ENCODE measurements at regions not wholly inside any gene's neighbourhood (a gene's known extent, or its start where the extent isn't known, plus 50 kb on each side); places are given as distances from the start of the nearest gene placed in this dataset.
A peak's percentile ranks its signal among the peaks of the same experiment; 100 is the strongest.

DNA sequence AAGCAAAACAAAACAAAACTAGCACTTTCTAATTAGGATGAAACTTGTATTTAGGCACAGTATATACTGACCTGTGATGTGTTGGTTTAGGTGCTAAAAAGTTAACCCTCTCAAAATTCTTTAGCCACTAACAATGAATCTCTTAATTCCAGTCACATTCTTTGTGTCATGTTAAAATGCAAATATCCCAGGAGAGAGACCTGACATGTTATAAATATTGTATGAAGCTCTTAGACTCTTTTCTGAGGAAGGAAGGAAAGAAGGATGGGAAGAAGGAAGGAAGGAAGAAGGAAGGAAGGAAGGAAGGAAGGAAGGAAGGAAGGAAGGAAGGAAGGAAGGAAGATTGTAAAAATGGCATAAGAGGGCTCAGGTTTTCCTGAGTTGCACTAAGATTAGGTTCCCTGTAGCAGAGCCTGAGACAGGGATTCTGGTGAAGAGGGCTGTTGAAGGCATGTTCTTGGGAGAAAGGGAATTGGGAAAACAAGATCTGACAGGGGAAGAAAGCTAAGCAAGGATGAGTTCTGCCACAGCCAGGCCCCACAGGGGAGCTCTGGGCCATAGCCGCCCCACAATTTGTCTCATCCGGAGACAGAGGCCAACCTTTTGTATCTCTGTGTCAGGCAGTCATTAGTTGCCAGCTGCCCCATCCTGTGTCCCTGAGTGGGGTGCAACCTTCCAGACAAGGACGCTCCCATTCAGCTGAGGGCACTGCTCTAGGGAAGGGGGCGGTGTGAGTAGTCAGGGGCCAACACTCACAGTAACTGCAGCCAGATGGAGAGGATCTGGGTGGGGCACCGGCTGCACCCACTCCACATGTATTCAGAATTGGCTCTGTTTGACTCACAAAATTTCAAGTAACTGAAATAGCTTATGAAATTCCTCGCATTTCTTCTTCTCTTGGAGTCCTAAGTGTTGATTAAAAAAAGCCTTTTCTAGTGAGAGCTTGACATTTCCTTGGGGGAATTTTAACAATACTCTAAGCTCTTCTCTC lies 189.3 kb upstream of the ARG1 start:
- no peak for DNase-seq

DNA sequence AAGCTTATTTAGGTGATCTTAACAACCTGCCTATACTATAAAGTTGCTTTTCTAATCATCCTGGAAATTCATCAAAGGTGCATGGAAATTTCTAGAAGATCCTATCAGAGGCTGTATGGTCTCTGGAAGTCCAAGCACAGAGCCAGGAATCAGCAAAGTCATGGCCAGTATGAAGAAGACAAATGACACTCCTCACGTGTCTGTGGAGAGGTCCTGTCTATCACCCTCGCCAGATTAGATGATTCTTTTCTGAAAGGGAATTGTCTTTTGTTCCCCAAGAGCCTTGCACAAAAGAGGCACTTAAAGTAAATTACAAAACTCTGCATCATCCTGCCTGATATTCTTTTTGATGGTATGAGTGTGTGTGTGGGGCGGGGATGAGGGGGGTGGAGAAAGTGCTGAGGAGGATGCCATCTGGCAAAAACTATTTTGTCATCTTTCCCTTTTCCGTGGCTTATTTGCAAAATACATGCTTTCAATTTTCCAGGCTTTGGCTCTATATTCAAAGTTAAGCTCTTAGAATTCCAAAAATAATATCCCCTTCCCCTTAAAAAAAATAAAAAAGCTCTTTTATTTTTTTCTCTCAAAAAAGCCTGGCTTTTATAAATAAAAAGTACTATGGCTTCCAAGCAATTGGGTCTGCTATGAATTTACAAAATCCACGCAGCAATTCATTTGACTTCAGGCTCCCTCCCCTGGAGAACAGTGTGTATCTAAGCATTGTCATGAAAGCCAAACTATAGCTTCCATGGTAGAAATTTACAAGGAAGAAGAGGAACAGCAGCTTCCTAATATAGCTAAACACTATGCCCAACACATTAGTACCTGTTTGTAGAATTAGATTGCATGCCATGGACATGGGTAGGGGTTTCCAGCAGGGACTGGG lies 185.2 kb upstream of the ARG1 start:
- DNase-seq = no peak

DNA sequence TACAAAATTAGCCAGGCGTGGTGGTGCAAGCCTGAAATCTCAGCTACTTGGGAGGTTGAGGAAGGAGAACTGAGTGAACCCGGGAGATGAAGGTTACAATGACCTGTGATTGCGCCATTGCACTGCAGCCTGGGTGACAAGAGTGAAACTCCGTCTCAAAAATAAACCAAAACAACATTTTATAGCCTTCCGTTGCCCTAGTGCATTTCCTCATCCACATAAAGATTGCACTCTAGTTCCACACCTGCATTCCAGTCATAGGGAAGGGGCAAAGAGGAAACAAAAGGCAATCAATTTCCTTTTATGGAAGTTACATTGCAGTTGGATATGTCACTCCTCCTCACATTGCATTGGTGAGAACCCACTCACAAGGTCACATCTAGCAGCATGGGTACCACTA lies 182.7 kb upstream of the ARG1 start:
- no peak for DNase-seq

DNA sequence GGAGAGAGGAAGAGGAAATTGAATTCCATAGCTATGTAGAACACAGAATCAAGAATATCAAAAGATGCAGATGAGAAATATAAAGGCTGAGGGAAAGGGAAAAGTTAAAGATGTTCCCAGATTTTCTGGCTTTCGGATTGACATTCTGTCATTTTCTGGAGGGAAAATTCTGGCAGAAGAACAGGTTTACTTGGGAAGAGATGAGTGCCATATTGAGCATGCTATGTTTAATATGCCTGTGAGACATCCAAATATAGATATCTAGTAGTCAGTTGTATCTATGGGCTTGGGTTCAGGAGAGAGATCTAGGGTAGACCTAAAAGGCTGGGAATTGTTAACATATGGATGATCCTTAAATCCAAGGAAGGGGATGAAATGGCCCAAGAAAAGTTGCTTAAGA lies 181.9 kb upstream of the ARG1 start:
- no peak for DNase-seq

DNA sequence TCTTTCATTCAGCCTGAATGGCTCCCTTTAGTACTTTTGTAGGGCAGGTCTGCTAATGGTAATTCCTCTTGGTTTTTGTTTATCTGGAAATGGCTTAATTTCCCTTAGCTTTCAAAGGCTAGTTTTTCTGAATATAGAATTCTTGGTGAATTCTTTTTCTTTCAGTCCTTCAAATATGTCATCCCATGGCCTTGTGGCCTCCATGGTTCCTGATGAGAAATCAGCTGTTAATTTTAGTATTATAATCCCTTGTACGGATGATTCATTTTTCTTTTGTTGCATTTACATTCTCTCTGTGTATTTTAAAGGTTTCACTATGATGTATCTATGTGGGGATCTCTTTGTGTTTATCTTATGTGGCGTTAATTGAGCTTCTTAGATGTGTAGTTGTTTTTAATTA lies 179.6 kb upstream of the ARG1 start:
- DNase-seq = no peak

DNA sequence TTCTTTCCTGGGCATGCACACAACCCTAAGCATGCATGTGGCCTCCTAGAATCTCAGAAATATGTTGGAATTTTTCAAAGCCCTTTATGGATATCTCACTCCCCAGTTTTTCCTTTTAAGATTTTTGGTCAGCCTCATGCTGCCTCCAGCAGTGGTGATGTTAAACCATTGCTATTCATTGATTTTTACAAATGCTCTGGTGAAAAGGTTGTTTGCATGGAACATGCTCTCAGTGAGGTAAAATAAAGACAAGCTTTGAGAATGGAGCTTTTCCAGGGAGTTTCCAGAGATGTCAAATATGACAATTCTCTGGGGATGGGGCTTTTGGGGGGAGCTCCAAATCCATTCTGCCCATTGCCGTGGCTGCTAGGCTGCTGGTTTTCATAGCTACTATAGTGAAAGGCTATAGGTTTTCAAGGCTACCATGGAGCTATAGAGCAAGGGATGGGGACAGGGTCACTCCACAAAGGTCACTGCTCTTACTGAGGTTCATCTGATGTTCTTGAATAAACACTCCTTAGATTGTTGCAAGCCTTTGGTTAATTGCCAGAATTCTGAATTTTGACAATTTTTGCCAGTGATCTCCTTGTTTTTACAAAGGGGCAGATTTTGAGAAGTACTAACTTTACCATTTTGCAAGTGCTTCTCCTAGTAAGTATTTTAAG lies 178.1 kb upstream of the ARG1 start:
- DNase-seq = no peak

DNA sequence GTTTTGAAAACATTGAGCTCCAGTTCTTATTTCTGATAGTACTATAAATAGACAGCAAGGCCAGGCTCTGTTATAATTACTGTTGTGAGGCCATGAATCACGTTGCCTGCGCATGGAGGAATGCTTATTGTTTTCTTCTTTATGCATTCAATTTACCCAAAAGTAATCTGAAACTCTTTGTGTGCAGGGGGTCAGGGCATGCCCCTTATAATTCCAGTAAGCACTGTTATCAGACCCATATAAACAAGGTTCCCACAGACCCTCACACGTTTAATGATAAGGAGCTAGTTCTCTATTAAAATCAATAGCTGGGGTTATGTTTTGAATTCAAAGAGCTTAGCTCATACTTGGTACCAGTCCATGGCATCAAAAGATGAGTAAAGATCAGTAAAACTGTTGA lies 174.8 kb upstream of the ARG1 start:
- no peak for DNase-seq

DNA sequence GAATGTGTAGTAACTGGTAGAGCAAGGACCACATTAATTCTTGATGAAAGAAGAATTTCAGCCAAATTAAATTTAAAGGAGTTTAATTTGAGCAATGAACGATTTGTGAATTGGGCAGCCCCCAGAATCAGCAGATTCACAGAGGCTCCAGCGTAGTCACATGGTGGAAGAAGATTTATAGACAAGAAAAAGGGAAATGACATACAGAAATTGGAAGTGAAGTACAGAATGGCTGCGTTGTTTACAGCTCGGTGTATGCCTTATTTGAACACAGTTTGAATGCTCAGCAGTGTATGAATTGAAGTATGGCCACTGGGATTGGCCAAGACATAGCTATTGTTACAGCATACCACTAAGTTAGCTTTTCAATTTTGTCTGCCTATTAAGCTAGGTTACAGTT lies 173.6 kb upstream of the ARG1 start:
- no peak for DNase-seq

DNA sequence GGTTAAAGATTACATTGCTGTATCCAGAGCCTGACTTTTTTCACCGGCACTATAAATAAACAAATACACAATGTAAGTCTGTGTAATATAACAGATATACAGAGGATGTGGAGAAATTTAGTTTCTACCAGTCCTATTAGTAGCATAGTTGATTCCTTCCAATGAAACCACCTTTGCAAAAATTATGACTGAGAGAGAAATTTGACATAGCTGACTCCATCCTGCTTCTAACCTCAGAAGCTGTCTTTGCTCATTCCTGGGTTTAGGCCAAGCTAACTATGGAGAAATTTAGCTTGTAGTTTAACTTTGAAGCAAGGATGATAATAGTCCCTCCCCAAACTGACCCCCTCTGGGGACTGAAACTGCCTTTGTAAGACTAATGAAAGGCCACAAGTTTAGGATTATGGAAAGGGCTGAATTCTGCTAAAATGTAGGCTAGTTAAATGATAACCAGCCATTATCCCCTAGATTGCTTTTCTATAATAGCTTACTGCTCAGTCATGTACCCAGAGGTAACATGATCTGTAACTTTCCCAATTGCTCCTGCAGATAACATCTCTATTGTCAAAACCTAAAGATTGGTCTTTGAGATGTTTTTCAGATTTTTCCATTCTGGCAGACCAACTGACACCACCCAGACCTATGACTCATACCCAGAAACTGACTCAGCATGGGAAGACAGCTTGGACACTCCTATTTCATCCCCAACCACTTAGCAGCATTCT lies 172.8 kb upstream of the ARG1 start:
- DNase-seq = no peak

DNA sequence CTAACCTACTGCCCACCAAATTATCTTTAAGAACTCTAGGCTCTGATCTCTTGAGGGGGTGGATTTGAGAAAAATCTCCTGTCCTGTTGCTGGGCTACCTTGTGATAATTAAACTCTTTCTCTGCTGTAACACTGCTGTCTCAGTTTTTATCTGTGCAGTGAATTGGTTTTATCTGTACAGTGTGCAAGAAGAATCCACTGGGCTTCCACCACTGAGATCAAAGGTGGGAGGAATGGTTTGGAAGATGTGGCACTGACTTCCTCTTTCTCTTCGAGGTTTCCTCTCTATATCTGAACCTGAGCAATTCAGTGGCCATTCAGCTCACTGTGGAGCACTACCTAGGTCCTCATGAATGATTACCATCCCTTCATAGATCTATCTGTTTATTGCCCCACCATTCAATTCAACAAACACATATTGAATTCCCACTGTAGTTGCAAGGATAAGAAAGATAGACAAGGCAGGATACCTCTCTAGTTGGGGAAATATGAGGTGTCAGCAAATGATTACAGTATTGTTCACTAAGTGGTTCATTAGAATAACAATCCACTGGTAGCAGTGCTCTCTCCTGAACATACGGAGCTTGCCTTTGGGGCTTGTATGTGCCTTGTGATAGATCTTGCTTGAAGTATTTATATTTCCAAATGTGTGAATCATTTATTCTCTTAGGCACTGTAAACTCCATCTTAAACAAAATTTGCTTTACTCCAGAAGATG lies 172.1 kb upstream of the ARG1 start:
- no peak for DNase-seq

DNA sequence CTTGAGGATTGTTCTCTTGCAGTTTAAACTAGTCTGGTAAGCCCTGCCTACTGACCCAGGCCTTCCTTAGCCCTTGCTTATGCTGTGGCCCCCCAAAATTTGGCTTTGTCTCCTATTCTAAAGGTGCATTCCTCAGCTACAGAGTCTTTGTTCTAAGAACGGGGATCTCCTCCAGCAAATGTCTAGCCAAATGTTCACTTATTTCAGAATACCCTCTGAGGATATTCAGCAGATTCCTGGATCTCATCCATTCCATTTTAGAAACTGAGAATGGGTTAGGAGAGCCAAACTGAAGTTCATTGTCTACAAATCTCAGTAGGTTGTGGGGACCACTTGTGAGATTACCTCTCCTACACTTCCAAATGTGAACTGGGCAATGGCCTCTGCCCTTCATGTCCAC lies 164.2 kb upstream of the ARG1 start:
- DNase-seq = peak; percentile 8

DNA sequence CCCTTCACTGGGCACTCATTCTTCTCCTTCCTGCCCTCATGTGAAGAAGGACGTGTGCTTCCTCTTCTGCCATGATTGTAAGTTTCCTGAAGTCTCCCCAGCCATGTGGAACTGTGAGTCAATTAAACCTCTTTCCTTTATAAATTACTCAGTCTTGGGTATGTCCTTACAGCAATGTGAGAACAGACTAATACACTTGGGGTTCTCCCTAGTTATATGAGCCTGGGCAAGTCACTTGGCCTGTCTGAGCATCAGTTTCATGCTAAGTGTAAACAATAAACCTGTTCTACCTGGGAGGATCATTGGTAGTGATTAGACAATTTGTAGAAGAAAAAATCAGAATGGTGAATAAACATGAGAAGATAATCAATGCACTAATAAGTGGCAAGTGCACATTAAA lies 162.2 kb upstream of the ARG1 start:
- no peak for DNase-seq

DNA sequence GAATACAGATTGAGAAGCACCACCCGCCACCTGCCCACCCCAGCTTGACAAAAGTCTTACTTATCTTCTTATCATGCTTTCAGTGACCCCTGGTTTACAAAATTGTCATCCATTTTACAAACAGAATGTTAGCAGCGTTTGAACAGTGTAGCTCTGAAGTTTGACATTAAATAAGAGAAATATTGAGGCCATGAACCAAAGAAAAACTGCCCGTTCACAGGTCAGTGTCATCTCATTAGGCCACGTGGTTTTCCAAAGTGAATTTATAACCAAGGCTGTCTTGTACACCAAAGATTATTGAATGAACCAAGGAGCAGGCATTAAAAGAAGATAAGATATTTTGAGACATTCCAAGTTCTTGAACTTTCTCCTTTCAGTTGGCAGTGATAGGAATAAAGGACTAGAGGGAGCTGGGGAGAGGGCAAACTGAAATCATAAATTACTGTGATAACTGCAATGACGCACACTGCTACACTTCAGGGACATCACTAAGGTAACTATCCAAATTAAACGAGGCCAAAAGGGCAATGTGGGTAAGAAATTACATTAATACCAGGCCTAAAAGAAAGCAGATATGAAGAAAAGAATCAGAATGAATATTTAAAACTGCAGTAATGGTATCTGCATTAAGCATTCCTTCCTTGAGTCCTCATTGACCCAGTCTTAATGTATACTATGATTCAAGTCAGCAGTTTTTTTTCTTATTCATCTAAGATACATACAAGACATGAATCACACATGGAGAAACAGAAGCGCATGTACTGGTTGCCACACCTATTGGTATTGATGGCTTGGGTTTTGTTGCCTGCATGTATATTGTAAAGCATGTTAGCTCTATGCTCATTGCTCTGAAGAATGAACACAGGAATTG lies 159.8 kb upstream of the ARG1 start:
- DNase-seq = no peak

DNA sequence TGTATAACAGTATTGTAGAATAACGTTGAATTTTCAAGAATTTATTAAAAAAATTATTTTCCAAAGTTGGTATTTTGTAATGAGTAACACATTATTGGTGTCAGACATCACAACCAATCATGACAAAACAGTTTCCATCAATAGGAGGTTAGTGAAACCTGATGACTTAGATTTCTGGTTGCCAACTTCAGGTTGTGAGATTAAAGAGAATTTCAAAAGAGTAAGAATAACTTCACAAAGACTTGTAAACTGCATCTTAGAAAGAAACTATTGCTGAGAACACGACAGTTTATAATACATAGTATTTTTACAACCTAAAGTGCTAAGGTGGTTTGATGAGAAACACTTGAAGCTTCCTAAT lies 159.2 kb upstream of the ARG1 start:
- DNase-seq = no peak

DNA sequence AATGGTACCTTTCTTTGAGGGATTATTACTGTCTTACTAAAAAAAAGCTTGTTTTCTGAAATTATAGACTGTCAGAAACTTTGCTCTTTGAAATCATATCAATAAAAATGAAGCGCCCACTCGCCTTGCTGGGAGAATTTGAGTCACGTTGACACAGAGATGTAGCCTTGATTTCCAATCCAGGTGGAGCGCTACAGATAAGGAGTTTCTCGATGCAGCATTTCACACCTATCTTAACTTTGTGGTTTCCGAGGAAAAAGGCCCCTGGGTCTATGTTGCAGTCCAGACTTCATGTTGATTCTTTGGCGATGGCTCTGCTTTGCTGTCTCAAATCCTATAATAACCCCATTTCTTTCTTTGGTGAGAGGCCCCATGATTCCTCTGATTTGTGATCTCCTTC lies 158.1 kb upstream of the ARG1 start:
- no peak for DNase-seq

DNA sequence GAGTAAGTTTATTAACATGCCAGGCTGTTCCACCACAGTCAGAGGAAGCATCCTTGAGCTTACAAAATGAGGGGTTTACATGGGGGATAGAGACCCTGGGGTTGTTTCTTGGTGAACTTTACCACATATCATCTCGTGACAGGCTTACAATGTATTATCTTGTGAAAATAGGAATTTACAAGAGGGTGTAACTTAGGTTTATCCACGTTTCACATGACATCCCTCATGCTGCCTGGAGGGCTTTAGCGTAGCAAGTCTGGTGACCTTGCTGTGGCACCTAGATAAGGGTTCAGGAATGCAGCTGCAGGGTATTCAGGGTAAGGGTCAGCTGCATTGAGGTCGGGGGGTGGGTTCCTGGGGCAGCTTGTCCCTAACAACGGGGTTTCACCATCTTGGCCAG lies 154.6 kb upstream of the ARG1 start:
- DNase-seq = no peak

DNA sequence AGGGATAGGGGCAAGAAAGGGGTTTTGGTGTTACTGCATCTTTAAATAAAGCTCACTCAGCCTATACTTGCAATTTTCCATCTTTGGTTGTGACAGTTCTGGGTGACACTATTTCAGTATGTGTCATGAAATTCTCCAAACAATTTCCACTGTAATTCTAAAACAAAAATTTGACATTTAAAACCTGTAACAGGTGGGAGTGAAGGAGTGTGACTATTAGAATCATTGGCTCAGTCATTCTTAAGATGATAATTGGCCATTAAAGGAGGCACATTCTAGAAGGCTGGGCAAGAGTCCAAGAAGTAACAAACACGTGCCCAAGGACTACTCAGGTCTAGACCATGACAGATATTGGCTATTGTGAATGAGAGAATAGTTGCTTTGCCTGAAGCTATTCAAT lies 153.3 kb upstream of the ARG1 start:
- DNase-seq = no peak

DNA sequence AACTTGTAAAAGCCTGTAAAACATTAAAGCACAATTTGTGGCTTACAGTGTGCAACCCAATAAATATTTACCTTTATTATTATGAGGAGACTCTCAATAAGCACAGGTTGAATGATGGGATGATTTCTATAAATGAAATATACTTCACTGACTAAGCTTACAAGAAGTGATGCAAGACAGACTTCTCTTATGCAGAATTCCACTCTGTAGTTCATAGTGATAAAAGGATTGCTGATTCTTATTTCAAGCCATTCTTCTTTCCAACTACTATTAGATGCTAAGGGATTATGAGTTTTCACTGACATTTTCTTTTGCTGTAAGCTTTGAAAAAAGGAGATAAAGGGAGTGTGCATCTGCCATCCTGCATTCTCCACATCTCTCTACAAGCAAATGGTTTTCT lies 149.0 kb upstream of the ARG1 start:
- DNase-seq = no peak

DNA sequence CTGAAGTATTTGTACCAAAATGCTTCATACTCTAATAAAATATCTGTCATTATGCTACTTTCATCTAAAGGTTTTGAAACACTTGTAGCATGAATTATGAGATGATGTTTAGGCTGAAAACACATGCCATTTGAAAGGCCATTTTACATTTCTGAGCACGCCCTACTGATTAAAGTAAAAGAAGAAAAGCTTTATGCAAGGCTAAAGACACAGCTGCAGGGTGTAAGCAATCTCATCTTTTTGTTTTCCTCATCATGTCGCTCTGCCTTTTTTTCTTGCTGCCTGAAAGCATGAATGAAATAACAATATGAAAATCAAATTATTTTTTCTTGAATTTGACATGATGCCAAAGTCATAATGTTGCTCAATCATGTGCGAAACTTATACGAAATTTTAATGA lies 148.6 kb upstream of the ARG1 start:
- no peak for DNase-seq

DNA sequence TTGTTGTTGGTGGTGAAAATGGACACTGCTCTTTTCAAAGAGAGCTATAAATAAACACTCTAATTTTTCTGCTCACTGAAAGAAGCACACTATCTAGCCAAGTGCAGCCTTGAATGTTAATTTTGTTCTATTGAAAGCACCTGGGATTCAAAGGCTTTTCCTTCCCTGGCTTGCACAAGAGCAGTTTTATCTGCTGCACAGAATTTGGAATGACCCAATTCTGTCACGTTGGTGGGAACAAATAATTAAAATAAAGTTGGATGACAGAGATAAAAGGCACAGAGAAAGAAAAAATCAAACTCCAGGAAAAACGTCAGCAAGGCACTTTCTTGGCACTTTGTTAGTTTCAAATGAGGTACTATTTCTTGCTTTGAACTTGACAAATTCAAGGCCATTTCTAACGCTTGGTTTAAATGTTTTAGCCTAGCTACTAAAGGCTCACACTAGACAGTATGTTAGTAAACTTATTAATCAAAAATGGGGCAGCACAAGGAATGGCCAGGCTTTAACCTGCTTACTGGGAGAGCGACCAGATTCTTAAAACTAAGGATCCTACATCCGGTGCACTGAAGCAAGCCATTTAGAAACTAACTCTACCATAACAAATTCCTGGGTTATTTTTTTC lies 145.5 kb upstream of the ARG1 start:
- no peak for DNase-seq
